ENCODE measurements at regions not wholly inside any gene's neighbourhood (a gene's known extent, or its start where the extent isn't known, plus 50 kb on each side); places are given as distances from the start of the nearest gene placed in this dataset.
A peak's percentile ranks its signal among the peaks of the same experiment; 100 is the strongest.

GRCh38 chr12:68538726-68539614 is 71.7 kb upstream of the RAP1B start (continued):
- TF ChIP-seq KLF7 (tag by site-specific recombination; IDR thresholded peaks at IDR 0.05; ENCODE audit: borderline replicate concordance) (no peak), ZNF677 (tag by site-specific recombination; IDR thresholded peaks at IDR 0.05) (no peak), ZBTB17 (tag by site-specific recombination; IDR thresholded peaks at IDR 0.05) (no peak), HOXC10 (CRISPR knock-in tag; IDR thresholded peaks at IDR 0.05) (no peak), ZNF335 (tag by site-specific recombination; conservative IDR thresholded peaks at IDR 0.05) (peak; percentile 81), ZNF214 (tag by site-specific recombination; IDR thresholded peaks at IDR 0.05; ENCODE audit: borderline replicate concordance) (no peak), ZNF398 (tag by site-specific recombination; IDR thresholded peaks at IDR 0.05) (0 out of 2 replicates have a peak, but pooled peaks have one; percentile 26), ZNF510 (tag by site-specific recombination; IDR thresholded peaks at IDR 0.05; ENCODE audit: insufficient replicate concordance) (no peak), ZNF239 (tag by site-specific recombination; IDR thresholded peaks at IDR 0.05) (no peak), PRDM6 (tag by site-specific recombination; IDR thresholded peaks at IDR 0.05) (peak; percentile 71), ZNF548 (tag by site-specific recombination; IDR thresholded peaks at IDR 0.05) (no peak), ZNF555 (tag by site-specific recombination; conservative IDR thresholded peaks at IDR 0.05) (no peak), ZNF501 (tag by site-specific recombination; IDR thresholded peaks at IDR 0.05) (no peak), ZNF416 (tag by site-specific recombination; IDR thresholded peaks at IDR 0.05) (no peak), ELK4 (IDR thresholded peaks at IDR 0.05; ENCODE audit: borderline replicate concordance, low read depth, low read length) (no peak), EGR2 (tag by site-specific recombination; IDR thresholded peaks at IDR 0.05; ENCODE audit: low read depth) (peak; percentile 49; the same call in 1 of the 2 replicates), PBX3 (CRISPR knock-in tag; IDR thresholded peaks at IDR 0.05) (no peak), ZNF639 (tag by site-specific recombination; IDR thresholded peaks at IDR 0.05) (no peak), ZNF692 (tag by site-specific recombination; IDR thresholded peaks at IDR 0.05) (no peak), ZBTB21 (tag by site-specific recombination; IDR thresholded peaks at IDR 0.05) (no peak)
- TF ChIP-seq, protein P1, sequence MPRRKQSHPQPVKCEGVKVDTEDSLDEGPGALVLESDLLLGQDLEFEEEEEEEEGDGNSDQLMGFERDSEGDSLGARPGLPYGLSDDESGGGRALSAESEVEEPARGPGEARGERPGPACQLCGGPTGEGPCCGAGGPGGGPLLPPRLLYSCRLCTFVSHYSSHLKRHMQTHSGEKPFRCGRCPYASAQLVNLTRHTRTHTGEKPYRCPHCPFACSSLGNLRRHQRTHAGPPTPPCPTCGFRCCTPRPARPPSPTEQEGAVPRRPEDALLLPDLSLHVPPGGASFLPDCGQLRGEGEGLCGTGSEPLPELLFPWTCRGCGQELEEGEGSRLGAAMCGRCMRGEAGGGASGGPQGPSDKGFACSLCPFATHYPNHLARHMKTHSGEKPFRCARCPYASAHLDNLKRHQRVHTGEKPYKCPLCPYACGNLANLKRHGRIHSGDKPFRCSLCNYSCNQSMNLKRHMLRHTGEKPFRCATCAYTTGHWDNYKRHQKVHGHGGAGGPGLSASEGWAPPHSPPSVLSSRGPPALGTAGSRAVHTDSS (tag by site-specific recombination; IDR thresholded peaks at IDR 0.05): peak; percentile 56; the same call in 1 of the 2 replicates
- TF ChIP-seq, protein P2, sequence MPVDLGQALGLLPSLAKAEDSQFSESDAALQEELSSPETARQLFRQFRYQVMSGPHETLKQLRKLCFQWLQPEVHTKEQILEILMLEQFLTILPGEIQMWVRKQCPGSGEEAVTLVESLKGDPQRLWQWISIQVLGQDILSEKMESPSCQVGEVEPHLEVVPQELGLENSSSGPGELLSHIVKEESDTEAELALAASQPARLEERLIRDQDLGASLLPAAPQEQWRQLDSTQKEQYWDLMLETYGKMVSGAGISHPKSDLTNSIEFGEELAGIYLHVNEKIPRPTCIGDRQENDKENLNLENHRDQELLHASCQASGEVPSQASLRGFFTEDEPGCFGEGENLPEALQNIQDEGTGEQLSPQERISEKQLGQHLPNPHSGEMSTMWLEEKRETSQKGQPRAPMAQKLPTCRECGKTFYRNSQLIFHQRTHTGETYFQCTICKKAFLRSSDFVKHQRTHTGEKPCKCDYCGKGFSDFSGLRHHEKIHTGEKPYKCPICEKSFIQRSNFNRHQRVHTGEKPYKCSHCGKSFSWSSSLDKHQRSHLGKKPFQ (tag by site-specific recombination; IDR thresholded peaks at IDR 0.05): no peak

Data from HEK293 (cell line).